HG03571 (cell line): ENCODE measurements at regions not wholly inside any gene's neighbourhood (a gene's known extent, or its start where the extent isn't known, plus 50 kb on each side); places are given as distances from the start of the nearest gene placed in this dataset.

Experiments
- ATAC-seq: cut with Tn5 transposase; IDR thresholded peaks from one replicate; pipeline ENCODE4 v1.9.1; 2021; ENCODE audit not compliant: unreplicated experiment

DNA sequence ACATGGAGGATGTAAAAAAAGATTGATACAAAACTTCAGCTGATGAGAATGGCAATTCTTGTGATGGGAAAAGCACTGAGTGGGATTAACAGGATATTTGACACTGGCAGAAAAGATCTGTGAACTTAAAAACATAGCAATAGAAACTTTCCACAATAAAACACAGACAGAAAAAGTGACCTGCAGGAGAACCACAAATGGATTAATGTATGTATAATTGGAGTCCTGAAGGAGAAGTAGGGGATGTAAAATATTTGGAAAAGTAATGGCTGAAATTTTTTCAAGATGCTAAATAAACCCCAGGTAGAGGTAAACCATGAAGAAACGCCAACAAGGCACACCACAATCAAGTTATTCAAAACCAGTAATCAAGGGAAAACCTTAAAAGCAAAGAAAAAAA lies 130.8 kb upstream of the C14orf180 start:
- ATAC-seq, result no peak

DNA sequence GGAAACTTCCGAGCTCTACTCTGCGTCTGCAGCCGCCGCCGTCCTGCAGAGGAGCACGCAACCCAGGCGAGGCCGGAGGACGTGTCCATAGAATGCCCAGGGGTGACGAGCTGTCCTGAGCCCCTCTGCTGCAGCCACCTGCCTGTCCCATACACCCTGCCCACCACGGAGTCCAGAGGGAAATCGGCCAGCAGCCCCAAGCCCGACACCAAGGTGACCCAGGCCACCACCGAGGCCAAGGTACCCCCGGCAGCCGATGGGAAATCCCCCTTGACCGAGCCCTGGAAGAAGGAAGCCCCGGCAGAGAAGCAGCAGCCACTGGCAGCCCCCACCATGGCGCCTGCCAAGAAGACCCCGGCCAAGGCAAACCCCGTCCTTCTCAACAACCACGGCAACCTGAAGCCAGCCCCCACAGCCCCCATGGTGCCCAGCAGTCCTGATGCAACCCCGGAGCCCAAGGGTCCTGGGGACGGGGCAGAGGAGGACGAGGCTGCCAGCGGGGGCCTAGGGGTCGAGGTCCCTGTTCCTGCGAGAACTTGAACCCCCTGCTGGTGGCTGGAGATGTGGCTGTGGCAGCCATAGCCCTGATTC lies 128.7 kb upstream of the C14orf180 start:
- no peak for ATAC-seq

DNA sequence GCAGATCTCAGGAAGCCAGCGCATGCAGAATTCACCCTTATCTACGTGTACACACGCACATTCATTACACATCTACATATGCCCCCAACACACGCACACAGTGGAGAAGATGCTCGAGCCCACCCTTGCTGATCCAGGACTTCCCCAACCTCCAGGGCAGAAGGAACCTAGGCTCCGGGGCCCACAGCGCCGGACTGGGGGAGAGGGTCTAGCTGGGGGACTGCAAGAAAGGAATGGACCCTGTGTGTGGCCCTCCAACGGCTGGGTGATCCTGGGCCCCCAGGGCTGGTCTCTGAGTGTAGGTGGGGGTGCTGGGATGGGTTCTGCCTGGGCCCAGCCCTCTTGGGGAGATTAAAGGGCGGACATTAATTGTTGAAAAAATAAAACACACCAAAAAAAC lies 128.1 kb upstream of the C14orf180 start:
- no peak for ATAC-seq

DNA sequence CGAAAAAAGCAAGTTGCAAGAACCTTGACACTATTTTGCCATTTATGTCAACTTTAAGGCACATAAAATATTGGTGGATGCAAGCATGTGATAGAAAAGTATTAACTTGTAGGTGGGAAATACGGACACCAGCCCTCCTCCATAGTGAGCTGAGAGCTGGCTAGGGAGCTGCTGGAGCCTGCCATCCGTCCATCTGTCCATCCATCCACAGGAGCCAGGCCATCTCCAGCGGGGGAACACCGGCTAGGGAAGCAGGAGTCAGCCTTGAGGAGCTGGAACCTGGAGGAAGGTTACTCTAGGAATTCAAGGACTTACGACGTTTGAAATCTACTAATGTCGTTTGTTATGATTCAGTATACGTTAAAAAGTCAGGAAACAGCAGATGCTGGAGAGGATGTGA lies 120.7 kb upstream of the C14orf180 start:
- ATAC-seq, result no peak

DNA sequence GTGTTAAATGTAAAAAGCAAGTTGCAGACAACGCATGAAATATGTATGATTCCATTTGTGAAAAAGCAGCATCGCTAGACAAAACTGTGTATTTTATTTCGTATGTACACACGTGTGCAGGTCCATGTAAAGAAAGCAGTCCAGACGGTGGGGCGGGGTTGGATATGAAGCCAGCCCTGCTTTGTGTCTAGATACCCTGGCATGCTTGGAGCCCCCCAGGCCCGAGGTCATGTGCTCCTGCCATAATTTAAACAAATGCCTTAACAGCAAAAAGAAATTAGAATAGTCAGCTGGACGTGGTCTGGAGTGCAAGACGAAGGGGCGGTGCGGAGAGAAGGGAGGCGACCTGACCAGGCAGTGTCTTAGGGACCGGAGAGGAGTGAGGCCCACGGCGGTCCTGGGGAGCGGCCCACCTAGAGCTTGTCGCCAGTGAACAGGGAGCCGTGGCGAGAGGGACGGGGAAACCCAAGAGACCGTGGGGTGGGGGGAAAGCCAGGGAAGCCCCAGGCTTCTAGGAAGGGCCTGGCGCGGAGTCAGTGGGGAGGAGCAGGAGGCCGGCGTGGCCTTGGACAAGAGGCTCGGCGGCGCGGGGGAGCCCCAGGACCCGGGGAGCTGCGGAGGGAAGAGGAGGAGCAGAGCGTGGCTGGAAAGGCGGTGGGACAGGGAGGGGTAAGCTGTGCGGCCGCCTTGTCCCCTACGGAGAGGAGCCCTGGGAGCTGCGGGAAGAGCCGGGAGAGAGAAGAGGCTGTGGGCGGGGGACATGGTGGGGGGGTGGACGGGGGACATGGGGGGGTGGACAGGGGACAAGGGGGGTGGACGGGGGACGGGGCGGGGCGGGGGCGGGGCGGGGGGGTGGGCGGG lies 118.5 kb upstream of the C14orf180 start:
- no peak for ATAC-seq

DNA sequence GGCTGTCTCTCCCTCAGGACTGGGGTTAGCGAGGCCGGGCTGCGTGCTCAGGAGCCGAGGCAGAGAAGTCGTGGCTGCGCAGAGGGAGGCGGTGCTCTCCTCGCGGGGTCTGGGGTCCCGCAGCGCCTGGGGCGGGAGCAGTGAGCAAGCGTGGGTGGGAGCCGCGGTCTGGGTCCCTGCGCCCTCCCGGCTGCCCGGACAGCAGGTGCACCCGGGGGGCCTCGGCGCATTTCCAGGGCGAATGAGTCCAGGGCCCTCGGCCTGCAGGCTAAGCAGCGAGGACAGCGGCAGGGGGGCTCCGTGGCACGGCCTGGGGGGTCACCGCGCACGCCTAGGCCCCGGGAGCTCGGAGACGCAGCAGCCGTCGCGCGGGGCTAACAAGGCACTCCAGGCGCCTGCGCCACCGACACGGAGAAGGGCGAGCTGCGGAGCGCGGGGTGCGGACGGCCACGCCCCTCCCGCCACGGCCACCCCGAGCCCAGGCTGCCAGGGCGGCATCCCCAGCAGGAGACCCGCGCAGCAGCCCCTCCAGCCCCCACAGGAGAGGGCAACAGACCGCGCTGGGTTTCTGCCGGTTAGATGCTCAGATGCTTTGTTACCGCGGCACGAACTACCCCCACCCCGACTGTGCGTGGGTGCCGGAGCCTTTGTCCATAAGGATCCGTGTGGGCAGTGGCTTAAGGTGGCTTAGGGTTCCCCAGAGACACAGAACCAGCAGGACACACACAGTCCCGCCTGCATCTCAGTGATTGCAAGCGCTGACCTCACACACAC lies 117.7 kb upstream of the C14orf180 start:
- no peak for ATAC-seq

DNA sequence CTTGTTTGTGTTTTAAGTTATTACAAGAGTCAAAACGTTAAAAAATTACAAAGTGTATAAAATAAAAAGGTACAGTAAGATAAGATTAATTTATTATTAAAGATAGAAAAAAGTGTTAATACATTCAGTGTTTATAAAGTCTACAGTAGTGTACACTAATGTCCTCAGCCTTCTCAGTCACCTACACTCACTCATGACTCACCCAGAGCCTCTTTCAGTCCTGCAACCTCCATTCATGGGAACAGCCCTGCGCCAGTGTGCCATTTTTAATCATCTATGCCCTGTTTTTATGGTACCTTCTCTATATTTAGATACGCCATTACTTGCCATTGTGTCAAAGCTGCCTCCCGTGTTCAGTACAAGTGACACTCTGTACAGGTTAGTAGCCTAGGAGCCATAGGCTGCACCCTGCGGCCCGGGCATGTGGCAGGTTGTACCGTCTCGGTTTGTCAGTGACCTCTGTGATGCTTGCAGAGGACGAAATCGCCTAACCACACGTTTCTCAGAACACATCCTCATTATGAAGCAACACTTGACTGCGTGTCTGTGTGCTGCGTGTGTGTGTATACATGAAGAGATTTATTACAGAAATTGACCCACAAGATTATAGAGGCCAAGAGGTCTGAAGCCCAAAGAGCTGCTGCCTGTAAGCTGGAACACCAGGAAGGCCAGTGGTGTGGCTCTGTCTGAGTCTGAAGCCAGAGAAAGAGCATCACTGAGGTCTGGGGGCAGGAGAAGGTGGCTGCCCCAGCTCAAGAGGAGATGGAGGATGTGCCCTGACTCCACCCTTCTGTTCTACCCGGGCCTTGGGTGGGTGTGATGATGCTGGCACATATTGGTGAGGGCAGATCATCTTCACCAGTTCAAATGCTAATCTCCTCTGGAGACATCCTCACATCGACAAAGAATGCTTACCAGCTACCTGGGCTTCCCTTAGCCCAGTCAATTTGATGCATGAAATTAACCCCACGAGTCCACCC lies 116.6 kb upstream of the C14orf180 start:
- no peak for ATAC-seq

DNA sequence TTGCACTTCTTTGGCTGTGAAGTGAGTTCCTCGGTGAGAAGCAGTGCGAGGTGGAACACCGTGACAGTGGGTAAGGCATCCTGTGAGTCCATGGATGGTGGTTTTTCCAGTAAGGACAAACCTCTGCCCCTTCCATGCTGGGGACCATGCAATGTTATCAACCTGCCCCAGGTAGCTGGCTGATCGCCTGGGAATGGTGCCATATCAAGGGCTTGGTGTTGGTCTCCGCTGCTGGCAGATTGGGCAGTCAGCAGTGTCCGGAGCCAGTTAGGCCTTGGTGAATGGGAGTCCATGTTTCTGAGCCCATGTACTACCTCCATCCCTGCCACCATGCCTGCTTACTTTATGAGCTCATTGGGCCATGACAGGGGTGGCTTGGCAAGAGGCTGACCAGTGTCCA lies 114.7 kb upstream of the C14orf180 start:
- no peak for ATAC-seq

DNA sequence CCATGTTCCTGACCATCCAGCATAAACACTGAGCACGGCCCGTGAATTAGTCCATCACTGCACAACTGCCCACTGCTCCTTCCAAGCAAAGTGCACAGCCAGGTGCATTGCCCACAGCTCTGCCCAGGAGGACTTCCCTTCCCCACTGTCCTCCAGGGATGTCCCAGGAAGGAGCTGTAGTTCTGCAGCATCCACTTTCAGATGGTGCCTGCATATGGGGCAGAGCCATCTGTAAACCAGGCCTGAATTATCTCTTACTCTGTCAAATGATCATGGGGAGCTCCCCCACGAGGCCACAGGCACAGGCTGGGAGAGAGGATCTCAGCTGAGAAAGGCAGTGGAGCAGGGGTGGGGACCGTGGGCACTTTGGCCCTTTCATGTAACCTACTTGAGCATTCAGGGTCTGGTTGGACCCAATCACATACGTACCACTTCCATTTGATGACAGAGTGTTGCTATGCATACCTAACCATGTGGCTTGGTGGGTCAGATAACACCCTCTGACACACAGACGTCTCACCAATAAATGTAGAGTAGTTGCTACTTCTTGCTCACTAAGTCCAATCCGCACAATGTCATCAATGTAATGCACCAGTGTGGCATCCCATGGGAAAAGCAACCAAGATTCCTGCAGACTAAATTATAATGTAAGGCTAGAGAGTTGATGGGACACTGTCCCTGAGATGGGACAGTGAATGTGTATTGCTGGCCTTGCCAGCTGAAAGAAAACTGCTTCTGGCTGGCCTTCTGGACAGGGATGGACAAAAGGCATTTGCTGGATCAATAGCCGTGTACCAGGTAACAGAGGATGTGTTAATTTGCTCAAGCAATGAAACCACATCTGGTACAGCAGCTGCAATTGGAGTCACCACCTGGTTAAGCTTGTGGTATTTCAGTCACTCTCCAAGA lies 113.8 kb upstream of the C14orf180 start:
- ATAC-seq, result no peak

DNA sequence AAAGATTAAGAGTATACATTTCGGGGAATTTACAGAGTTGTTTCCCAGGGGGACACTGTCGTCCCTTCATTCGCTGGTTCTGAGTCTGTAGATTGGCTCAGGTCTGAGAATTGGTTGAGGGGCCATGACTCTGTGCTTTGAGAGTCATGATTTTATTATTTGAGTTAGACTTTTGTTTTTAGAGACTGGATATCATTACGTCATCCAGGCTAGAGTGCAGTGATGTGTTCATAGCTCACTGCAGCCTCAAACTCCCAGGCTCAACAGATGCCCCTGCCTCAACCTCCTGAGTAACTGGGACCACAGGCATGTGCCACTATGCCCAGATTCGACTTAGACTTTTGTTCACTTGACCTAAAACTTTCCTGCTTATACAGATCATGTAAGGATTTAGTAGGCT lies 112.3 kb upstream of the C14orf180 start:
- ATAC-seq, result no peak

DNA sequence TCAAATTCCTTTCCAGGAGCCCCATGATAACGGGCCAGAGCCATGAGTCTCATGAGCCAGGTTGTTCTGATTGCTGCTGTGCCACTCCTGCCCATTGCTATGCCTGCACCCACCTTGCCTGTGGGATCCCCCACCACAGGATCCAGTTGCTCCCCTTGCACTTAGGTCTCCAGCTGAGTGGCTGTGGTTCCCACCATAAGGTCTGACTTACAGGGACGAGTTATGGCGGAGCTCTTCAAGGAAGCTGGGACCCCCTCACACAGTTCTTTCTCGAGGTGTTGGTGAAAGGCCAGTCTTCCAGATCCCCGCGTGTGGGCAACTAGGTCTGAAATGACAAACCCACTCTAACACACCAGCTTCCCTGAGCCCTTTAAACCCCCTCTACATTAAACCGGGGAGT lies 111.9 kb upstream of the C14orf180 start:
- no peak for ATAC-seq

DNA sequence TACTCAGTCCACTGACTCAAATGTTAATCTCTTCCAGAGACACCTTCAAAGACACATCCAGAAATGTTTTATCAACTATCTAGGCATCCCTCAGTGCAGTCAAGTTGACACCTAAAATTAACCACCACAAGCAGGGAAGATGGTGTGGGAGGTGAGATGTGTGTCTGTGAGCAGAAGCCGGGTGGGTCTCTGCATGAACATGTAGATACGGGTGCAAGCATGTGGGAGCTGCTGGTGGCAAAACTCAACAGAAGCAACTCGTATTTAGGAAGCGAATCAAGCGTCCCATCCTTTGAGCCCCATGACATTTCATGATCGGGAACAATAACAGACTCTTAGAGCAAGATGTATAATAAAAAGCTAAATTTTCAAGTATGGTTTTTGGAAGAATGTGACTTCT lies 110.0 kb upstream of the C14orf180 start:
- no peak for ATAC-seq

DNA sequence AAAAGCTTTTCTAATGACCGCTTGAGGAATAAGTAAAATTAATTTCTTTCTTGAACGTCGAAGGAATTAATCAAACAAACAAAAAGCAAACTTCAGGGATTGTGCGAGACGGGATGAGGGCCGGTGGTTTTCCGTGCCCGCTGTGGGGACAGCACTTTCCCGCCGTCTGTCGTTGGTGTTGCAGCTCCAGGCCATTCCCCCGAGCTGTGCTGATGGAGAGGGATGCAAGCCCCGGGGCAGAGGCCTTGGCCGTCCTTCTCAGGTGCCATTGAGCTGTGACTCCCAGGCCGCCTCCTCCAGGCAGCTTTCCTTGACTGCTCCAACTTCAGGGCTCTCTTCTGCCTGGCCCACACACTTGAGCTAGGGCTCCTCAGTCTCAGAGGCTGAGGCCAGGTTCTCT lies 109.0 kb upstream of the C14orf180 start:
- ATAC-seq, result no peak

DNA sequence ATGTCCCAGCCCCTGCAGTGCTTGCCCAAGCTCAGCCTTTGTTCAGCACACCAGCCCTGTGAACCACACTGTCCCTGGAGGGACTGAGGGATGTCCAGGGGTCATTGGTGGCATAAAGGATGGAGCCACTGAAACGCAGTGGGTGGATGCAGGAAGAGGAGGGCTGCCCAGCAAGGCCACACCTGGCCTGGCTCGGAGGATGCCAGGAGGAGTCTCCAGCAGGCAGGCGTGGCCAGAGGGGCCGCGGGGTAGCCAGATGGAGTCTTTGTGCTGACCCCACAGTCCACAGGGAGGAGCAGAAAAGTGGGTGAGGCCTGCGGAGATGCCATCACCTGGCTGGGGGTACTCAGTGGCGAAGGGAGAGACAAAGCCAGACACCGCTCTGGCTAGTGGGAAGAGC lies 108.5 kb upstream of the C14orf180 start:
- no peak for ATAC-seq

DNA sequence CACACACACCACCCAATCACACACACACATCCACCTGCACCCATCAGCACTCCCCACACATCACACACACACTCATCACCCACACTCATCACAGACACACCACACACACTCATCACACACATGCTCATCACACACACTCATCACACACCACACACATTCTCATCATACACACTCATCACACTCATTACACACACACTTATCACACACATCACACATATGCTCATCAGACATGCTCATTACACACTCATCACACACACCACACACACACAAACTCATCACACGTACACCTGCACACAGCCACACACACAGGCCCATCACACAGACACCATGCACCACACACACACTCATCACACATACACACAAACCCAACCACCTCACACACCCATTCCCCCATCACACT lies 107.5 kb upstream of the C14orf180 start:
- no peak for ATAC-seq

DNA sequence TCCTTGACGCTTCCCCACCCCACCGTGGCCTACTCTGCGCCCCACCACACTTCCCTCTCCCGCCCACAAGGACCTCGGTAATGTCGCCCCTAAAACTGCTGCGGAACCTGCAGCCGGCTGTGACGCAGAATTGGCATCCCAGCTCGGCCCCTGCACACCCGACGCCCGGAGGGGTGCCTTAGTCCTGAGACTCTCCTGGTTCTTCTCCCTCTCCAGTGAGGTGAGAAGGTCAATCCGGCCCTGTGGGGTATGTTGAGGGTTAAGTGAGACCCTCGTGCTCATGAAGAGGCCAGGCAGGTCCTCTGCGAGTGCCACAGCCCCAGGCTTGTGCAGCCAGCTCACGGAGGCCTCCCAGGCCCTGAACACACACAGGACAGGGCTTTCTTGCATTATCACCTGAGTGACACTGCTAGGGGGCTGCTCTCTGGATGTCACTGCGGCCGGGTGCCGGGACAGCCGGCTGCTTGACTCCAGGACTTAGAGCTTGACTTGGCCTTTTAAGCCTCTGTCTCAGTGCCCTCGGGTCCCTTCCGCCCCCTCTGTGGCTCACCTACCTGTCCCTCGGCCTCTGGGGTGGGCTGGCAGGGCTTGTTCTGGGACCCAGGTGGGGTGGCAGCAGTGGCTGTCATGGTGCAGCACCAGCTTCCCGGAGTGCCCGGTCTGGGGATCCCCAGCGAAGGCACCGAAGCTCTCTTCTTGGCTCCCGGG lies 106.9 kb upstream of the C14orf180 start:
- ATAC-seq, result no peak

DNA sequence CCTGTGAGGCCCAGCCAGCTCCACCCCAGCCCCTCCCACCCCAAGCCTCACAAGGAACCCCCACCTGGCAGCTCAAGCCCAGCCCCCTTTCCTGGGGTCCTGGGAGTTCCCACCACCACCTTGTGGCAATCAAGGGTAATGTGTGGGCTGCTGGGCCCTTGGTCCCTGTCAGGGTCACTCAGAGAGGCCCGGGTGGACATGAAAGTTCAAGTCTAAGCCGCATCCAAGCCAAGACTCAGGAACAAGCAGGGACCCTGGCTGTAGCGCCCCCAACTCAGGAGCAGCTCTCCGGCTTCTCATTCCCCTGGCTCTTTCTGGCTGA lies 106.4 kb upstream of the C14orf180 start:
- no peak for ATAC-seq

DNA sequence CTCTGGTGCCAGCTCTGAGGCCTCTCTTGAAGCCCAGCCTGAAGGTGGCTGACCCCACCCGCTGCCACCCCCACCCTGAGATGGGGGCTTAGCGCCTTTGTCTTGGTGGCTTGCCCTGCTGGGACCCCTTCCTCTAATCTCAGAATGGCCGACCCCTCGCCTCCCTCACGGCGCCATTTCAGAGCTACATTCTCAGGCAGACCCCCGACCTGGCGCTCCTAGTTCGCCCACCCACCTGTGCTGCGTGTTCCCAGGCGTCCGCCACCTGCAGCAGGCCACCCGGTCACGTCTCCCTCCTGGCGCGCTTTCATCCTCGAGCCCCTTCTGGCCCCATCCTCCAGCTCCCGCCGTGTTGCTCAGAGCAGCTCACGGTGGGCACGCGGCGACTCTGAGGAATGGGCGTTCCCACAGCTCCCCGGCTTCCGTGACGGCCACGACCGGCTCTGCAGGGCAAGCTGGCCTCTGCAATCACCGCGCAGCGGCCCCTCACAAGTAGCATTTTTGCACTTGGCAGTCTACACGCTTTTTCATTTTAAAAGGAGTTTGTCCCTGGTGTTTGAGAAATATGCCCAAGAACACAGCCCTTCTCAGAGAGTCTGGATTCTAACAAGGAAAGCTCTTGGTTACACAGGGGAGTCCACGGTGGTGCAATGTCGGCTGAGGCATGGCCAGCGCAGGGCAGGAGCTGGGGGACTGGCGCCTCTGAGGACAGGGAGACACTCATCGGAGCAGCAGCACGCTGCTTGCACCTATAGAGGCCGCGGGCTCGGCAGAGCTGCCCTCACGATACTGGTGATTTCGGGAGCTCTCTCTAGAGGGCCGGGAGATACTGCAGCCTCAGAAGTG lies 105.7 kb upstream of the C14orf180 start:
- ATAC-seq, result no peak
